ENCODE measurements at regions not wholly inside any gene's neighbourhood (a gene's known extent, or its start where the extent isn't known, plus 50 kb on each side); places are given as distances from the start of the nearest gene placed in this dataset.

DNA sequence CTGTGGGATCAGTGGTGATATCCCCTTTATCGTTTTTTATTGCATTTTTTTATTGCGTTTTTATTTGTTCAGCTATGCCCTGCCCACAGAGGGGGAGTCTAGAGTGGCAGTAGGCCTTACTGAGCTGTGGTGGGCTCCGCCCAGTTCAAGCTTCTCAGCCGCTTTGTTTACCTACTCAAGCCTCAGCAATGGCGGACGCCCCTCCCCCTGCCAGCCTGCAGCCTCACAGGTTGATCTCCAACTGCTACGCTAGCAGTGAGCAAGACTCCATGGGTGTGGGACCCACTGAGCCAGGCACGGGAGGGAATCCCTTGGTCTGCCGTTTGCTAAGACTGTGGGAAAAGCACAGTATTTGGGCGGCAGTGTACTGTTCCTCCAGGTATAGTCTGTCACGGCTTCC lies 500.6 kb upstream of the MCTP2 start:
- no peak overlapping the region for H3K4me3 ChIP-seq (ENCODE audit: low read depth, low read length)
- no peak for TF ChIP-seq CTCF (conservative IDR thresholded peaks at IDR 0.05; ENCODE audit: low read depth, low read length)
- DNase-seq (ENCODE audit: low read depth): no peak

- no peak for DNase-seq (ENCODE audit: low read depth)
- TF ChIP-seq CTCF (conservative IDR thresholded peaks at IDR 0.05; ENCODE audit: low read depth, low read length): no peak
- H3K4me3 ChIP-seq (ENCODE audit: low read depth, low read length): no peak overlapping the region
Measured at GRCh38 chr15:93722165-93722564, 509.2 kb upstream of the MCTP2 start.

DNA sequence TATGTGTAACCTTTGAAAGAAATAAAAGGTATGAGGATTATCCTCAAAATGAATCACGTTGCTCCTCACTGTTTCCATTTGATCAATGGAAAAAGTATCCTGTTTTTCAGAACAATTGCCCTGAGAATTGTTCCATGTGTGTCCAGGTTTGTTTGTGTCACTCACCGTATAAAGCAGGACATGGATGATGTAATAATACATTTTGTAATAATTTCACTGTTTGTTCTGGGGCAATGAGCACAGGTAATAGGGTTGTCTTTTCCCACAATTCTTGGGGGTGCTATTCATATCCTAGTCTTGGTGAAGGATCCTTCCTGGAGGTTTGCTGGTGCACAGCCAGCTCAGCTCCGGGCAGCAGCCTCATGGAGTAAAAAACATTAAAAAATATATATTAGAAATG lies 510.8 kb upstream of the MCTP2 start:
- no peak for DNase-seq (ENCODE audit: low read depth)
- no peak overlapping the region for H3K4me3 ChIP-seq (ENCODE audit: low read depth, low read length)
- TF ChIP-seq CTCF (conservative IDR thresholded peaks at IDR 0.05; ENCODE audit: low read depth, low read length): no peak

GRCh38 chr15:93719921-93720351 lies 511.4 kb upstream of the MCTP2 start:
- TF ChIP-seq CTCF (conservative IDR thresholded peaks at IDR 0.05; ENCODE audit: low read depth, low read length): no peak
- no peak overlapping the region for H3K4me3 ChIP-seq (ENCODE audit: low read depth, low read length)
- no peak for DNase-seq (ENCODE audit: low read depth)

GRCh38 chr15:93716615-93717231 lies 514.6 kb upstream of the MCTP2 start:
- no peak overlapping the region for H3K4me3 ChIP-seq (ENCODE audit: low read depth, low read length)
- DNase-seq (ENCODE audit: low read depth): no peak
- no peak for TF ChIP-seq CTCF (conservative IDR thresholded peaks at IDR 0.05; ENCODE audit: low read depth, low read length)

- DNase-seq (ENCODE audit: low read depth): no peak
- H3K4me3 ChIP-seq (ENCODE audit: low read depth, low read length): no peak overlapping the region
- TF ChIP-seq CTCF (conservative IDR thresholded peaks at IDR 0.05; ENCODE audit: low read depth, low read length): no peak
Measured at GRCh38 chr15:93709708-93710107, 521.7 kb upstream of the MCTP2 start.

GRCh38 chr15:93708724-93709445 lies 522.5 kb upstream of the MCTP2 start:
- DNase-seq (ENCODE audit: low read depth): no peak
- no peak for TF ChIP-seq CTCF (conservative IDR thresholded peaks at IDR 0.05; ENCODE audit: low read depth, low read length)
- H3K4me3 ChIP-seq (ENCODE audit: low read depth, low read length): no peak overlapping the region

Measured in epithelial cell of proximal tubule (primary cell).